Mucosa of rectum (tissue), 2 donors: ENCODE measurements at regions not wholly inside any gene's neighbourhood (a gene's known extent, or its start where the extent isn't known, plus 50 kb on each side); places are given as distances from the start of the nearest gene placed in this dataset.
A peak's percentile ranks its signal among the peaks of the same experiment; 100 is the strongest.
"Not testable (repeated sequence)": the region's sequence is repeated elsewhere in the genome, so short reads cannot be mapped to it uniquely, and the experiment has no call there.

Experiments
- H3K27ac ChIP-seq, 2 donors: one replicate each; pipeline ENCODE4 v1.7.0; 2013; ENCODE audit warnings: inconsistent platforms in 2 of 2, low read depth in 2 of 2, low read length in 2 of 2
- H3K27me3 ChIP-seq, 2 donors: one replicate each; pipeline ENCODE4 v1.7.0; 2013; ENCODE audit warnings: low read length in 2 of 2; ENCODE audit not compliant: control insufficient read depth in 2 of 2, insufficient read depth in 2 of 2
- H3K36me3 ChIP-seq, 2 donors: one replicate each; pipeline ENCODE4 v1.7.0; 2013; ENCODE audit warnings: low read length in 2 of 2; ENCODE audit not compliant: control insufficient read depth in 2 of 2, insufficient read depth in 2 of 2
- H3K4me1 ChIP-seq, 2 donors: one replicate each; pipeline ENCODE4 v1.7.0; 2013; ENCODE audit warnings: low read length in 2 of 2, mild to moderate bottlenecking in 1 of 2; ENCODE audit not compliant: control insufficient read depth in 2 of 2, insufficient read depth in 2 of 2
- H3K4me3 ChIP-seq, 2 donors: one replicate each; pipeline ENCODE4 v1.7.0; 2013; ENCODE audit warnings: low read length in 2 of 2
- H3K9ac ChIP-seq, 2 donors: one replicate each; pipeline ENCODE4 v1.7.0; 2013; ENCODE audit warnings: low read length in 2 of 2, low read depth in 1 of 2, mild to moderate bottlenecking in 1 of 2
- H3K9me3 ChIP-seq, 2 donors: one replicate each; pipeline ENCODE4 v1.7.0; 2013; ENCODE audit warnings: low read length in 2 of 2; ENCODE audit not compliant: control insufficient read depth in 2 of 2
- donor health status: healthy.
- donor health status: Normal muscosa, but diverticular disease.

- H3K27me3 ChIP-seq: no peaks in the 10 kb centered on the region
- no peaks in the 10 kb centered on the region for H3K36me3 ChIP-seq
- no peak overlapping the region for H3K4me3 ChIP-seq
- no peaks in the 10 kb centered on the region for H3K9me3 ChIP-seq
- H3K9ac ChIP-seq: no peak overlapping the region
- peaks cover 10 to 29% of the 10 kb centered on the region in 2 donors for H3K4me1 ChIP-seq
- H3K27ac ChIP-seq: no peak overlapping the region
Measured at GRCh38 chr4:38383646-38384121, 280.3 kb upstream of the KLF3 start.

GRCh38 chr4:38385093-38386004 is 278.6 kb upstream of the KLF3 start:
- Histone ChIP-seq H3K36me3 (no peaks in the 10 kb centered on the region), H3K9ac (no peak overlapping the region), H3K4me3 (peak overlapping the region in 1 of 2 donors; percentile 4), H3K4me1 (peaks cover 10 to 29% of the 10 kb centered on the region in 2 donors), H3K27me3 (no peaks in the 10 kb centered on the region), H3K9me3 (no peaks in the 10 kb centered on the region), H3K27ac (peak overlapping the region; percentile 83 to 85)

DNA sequence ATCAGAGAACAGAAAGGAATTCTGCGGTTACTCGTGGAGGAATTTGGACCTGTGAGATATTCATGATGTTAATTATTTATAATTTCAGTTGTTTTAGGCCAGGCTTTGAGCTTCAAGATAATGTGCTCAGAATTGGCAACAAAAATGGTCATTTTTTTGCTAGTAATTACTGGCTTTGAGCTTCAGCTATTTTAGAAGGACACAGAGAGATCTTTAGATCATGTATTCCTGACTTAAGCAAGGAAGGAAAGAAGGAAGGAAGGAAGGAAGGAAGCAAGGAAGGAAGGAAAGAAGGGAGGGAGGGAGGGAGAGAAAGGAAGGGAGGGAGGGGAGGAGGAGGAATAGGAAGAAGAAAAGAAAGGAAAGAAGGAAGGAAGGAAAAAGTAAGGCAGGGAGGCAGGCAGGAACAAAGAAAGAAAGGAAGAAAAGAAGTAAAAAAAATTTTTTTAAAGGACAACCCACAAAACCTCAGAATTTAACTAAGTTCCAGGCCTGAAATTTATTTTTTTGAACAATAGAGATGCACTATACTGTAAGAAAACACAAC is 277.9 kb upstream of the KLF3 start:
- Histone ChIP-seq H3K36me3 (no peaks in the 10 kb centered on the region), H3K27me3 (no peaks in the 10 kb centered on the region), H3K4me3 (no peak overlapping the region), H3K9me3 (no peaks in the 10 kb centered on the region), H3K4me1 (peaks cover 10 to 29% of the 10 kb centered on the region in 2 donors), H3K9ac (no peak overlapping the region), H3K27ac (peak overlapping the region; percentile 63 to 64)

- peak overlapping the region; percentile 63 to 66 for H3K27ac ChIP-seq
- no peak overlapping the region for H3K4me3 ChIP-seq
- H3K4me1 ChIP-seq: peaks cover 10 to 29% of the 10 kb centered on the region in 2 donors
- H3K27me3 ChIP-seq: no peaks in the 10 kb centered on the region
- H3K9me3 ChIP-seq: no peaks in the 10 kb centered on the region
- no peak overlapping the region for H3K9ac ChIP-seq
- no peaks in the 10 kb centered on the region for H3K36me3 ChIP-seq
Measured at GRCh38 chr4:38386654-38387188, 277.3 kb upstream of the KLF3 start.

- H3K36me3 ChIP-seq: no peaks in the 10 kb centered on the region
- H3K4me3 ChIP-seq: no peak overlapping the region
- no peak overlapping the region for H3K27ac ChIP-seq
- peaks cover 0 to 3% of the 10 kb centered on the region in 2 donors for H3K9me3 ChIP-seq
- no peak overlapping the region for H3K9ac ChIP-seq
- peaks cover 10 to 27% of the 10 kb centered on the region in 2 donors for H3K4me1 ChIP-seq
- H3K27me3 ChIP-seq: no peaks in the 10 kb centered on the region
Measured at GRCh38 chr4:38387348-38387747, 276.7 kb upstream of the KLF3 start.

DNA sequence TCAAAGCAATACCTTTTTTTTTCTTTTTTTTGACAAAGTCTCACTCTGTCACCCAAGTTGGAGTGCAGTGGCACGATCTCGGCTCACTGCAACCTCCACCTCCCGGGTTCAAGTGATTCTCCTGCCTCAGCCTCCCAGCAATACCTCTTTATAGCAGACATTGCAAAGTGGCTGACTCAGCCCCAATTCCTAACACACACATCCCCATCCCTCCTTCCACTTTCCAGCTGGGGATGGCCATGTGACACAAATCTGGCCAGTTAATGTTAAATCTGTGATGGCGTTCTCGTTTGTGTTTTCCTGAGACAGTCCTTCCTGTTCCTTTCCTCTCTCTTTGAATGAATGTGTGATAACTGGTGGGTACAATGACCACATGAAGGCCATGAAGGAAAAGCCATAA is 276.2 kb upstream of the KLF3 start:
- no peak overlapping the region for H3K27ac ChIP-seq
- no peaks in the 10 kb centered on the region for H3K36me3 ChIP-seq
- H3K9ac ChIP-seq: no peak overlapping the region
- peaks cover 10 to 24% of the 10 kb centered on the region in 2 donors for H3K4me1 ChIP-seq
- no peak overlapping the region for H3K4me3 ChIP-seq
- H3K27me3 ChIP-seq: no peaks in the 10 kb centered on the region
- H3K9me3 ChIP-seq: peaks cover 0 to 7% of the 10 kb centered on the region in 2 donors

GRCh38 chr4:38388907-38389306 is 275.1 kb upstream of the KLF3 start:
- not testable (repeated sequence) for H3K27ac ChIP-seq, H3K27me3 ChIP-seq, H3K9ac ChIP-seq, H3K9me3 ChIP-seq, H3K4me3 ChIP-seq, H3K36me3 ChIP-seq
- peaks cover 7 to 24% of the 10 kb centered on the region in 2 donors for H3K4me1 ChIP-seq

DNA sequence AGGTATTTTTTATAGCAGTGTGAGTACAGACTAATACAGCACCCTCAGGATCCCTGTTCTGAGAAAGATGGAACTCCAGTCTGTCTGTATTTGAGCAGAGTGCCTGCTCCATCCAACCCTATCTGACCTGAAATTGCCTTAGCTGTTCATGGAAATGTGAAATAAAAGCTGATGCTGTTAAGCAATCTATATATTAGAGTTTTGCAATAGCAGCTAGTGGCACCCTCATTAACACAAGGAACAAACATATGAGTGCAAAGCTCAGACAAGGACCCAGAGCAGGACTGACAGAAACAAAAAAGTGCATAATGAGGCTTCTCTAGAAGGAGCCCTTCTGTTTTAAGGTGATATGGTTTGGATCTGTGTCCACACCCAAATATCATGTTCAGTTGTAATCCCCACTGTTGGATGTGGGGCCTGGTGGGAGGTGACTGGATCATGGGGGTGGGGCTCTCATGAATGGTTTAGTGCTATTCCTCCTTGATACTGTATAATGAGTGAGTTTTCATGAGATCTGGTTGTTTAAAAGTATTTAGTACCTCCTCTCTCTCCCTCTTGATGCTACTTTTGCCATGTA is 272.9 kb upstream of the KLF3 start:
- Histone ChIP-seq H3K9ac (no peak overlapping the region), H3K4me3 (no peak overlapping the region), H3K9me3 (peaks cover 0 to 8% of the 10 kb centered on the region in 2 donors), H3K4me1 (peaks cover 2 to 11% of the 10 kb centered on the region in 2 donors), H3K27ac (no peak overlapping the region), H3K36me3 (no peaks in the 10 kb centered on the region), H3K27me3 (no peaks in the 10 kb centered on the region)

- H3K9ac ChIP-seq: no peak overlapping the region
- H3K27ac ChIP-seq: no peak overlapping the region
- no peaks in the 10 kb centered on the region for H3K36me3 ChIP-seq
- peaks cover 0 to 8% of the 10 kb centered on the region in 2 donors for H3K9me3 ChIP-seq
- H3K4me1 ChIP-seq: peaks cover 0 to 3% of the 10 kb centered on the region in 2 donors
- H3K4me3 ChIP-seq: no peak overlapping the region
- no peaks in the 10 kb centered on the region for H3K27me3 ChIP-seq
Measured at GRCh38 chr4:38392223-38392855, 271.7 kb upstream of the KLF3 start.
